T-helper 2 cell treated with Interferon-gamma antibody and Interleukin-4, amounts not matched to agents 5 μg/mL and 100 μg/mL, for 36 hours (primary cell): ENCODE measurements at regions not wholly inside any gene's neighbourhood (a gene's known extent, or its start where the extent isn't known, plus 50 kb on each side); places are given as distances from the start of the nearest gene placed in this dataset.

Experiments
- DNase-seq: peaks from one replicate; pipeline ENCODE4 v3.0.0; 2021; ENCODE audit warnings: low spot score
- H3K27ac Mint-ChIP-seq: one replicate; pipeline ENCODE4 v1.8.0; 2021; ENCODE audit warnings: mild to moderate bottlenecking, mixed read lengths
- H3K27me3 Mint-ChIP-seq: one replicate; pipeline ENCODE4 v1.8.0; 2021; ENCODE audit warnings: low read depth, mixed read lengths
- H3K36me3 Mint-ChIP-seq: one replicate; pipeline ENCODE4 v1.8.0; 2021; ENCODE audit warnings: low read depth, mixed read lengths
- H3K4me1 Mint-ChIP-seq: one replicate; pipeline ENCODE4 v1.8.0; 2021; ENCODE audit warnings: low read depth, mixed read lengths
- H3K4me3 Mint-ChIP-seq: one replicate; pipeline ENCODE4 v1.8.0; 2022; ENCODE audit warnings: mild to moderate bottlenecking, moderate library complexity, mixed read lengths
- H3K9me3 Mint-ChIP-seq: one replicate; pipeline ENCODE4 v1.8.0; 2021; ENCODE audit warnings: mixed read lengths

DNA sequence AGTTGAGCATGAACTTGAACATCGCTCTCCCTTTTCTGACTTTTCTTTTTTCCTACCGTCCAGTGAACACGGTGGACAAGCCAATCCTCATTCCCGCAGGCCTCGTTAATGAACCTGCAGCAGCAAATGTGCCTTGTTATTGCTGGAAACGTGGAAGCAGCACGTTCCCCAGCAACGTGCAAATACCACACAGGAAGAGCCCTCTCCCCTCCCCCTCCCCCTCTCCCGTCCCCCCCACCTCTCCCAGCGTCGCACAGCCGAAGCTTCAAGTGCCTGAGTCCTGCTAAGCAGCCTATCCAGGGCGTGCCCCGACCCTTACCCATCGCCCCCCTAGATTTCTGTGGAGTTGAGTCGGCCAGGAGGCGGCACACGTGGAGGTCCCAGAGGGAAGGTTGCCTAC, 219.9 kb downstream of the BCOR start:
- Mint-ChIP-seq H3K36me3 (peaks cover 3% of the 10 kb centered on the region), H3K4me3 (no peak overlapping the region), H3K27ac (no peak overlapping the region), H3K9me3 (peaks cover 7% of the 10 kb centered on the region), H3K27me3 (no peaks in the 10 kb centered on the region), H3K4me1 (peaks cover 13% of the 10 kb centered on the region)
- no peak for DNase-seq

DNA sequence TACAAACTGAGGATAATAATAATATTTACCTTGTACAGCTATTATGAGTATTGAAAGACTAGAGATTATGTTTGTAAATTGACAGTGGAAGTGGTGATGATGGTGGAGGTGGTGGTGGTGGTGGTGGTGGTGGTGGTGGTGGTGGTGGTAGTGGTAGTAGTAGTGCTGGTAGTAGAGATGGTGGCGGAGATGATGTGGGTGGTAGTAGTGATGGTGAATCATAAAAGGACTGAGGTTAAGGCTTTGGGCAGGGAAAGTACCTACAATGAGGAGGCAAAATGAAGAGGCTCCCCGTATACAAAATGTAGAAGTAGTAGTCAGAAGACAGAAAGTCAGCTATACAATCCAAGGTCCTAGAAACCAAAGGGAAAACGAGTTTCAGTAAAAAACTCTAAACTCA, 214.1 kb downstream of the BCOR start:
- H3K27ac Mint-ChIP-seq: peak overlapping the region; percentile 62
- peaks cover 16% of the 10 kb centered on the region for H3K9me3 Mint-ChIP-seq
- peak overlapping the region; percentile 26 for H3K4me3 Mint-ChIP-seq
- peaks cover 11% of the 10 kb centered on the region for H3K36me3 Mint-ChIP-seq
- H3K27me3 Mint-ChIP-seq: no peaks in the 10 kb centered on the region
- peak; percentile 54 for DNase-seq
- peaks cover 16% of the 10 kb centered on the region for H3K4me1 Mint-ChIP-seq

DNA sequence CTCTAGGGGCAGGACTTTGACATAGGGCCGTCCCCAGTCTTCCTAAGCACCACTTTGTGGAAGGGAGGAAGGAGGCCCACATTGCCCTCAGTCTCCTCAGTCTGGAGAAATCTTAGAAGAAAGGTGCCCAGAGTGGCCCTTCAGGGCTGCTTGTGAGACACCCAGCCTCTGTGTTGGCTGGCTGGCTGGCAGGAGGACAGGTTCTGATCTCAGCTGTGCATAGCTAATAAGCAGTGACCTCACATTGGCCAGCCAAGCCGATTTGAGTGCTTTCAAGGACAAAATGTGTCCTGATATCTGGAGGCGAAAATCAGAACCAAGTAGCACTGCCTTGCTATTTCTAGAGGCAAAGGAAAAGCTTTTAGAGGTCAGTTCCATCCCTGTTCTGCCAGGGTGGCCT, 211.5 kb downstream of the BCOR start:
- H3K27ac Mint-ChIP-seq: no peak overlapping the region
- H3K36me3 Mint-ChIP-seq: peaks cover 11% of the 10 kb centered on the region
- no peak overlapping the region for H3K4me3 Mint-ChIP-seq

DNA sequence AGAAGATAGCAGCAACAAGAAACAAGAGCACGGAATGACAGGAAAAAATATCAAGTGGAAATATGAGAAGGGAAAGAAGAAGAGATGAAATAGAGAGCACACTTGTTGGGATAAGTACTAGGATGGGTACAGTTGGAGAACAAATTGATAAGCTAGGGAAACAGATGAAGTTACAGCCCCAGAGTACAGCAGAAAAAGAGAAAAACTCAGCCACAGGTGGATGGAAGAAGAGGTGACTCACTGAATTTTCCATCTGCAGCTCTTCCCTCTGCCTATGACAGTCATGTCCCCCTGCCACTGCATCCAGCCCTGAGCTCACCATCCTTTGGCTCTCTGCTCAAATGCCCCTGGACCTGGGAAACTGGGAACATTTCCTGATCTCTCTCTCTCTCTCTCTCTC, 209.0 kb downstream of the BCOR start:
- Mint-ChIP-seq H3K36me3 (peaks cover 6% of the 10 kb centered on the region), H3K27ac (no peak overlapping the region), H3K9me3 (peaks cover 3% of the 10 kb centered on the region), H3K4me3 (no peak overlapping the region), H3K27me3 (no peaks in the 10 kb centered on the region), H3K4me1 (peaks cover 27% of the 10 kb centered on the region)
- no peak for DNase-seq

More for the DNA sequence above, 211.5 kb downstream of the BCOR start:
- H3K9me3 Mint-ChIP-seq: peaks cover 16% of the 10 kb centered on the region
- H3K4me1 Mint-ChIP-seq: peaks cover 18% of the 10 kb centered on the region
- H3K27me3 Mint-ChIP-seq: no peaks in the 10 kb centered on the region
- DNase-seq: no peak

DNA sequence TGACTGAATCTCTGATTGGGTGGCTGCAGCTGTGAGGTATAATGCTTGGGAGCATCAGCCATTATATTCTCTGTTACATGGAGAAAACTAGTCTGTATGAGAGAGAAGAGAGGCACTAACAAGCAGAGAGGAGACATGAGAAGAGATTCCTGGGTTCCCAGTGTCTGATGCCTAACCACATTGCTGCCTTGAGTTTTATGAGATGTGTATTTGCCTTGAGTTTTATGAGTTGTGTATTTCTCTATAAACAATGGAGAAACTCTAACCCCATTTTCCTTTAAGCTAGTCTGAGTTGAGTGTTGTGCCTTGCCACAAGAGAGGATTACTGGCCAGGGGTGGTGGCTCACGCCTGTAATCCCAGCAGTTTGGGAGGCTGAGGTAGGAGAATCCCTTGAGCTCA, 208.1 kb downstream of the BCOR start:
- no peaks in the 10 kb centered on the region for H3K36me3 Mint-ChIP-seq
- H3K27me3 Mint-ChIP-seq: no peaks in the 10 kb centered on the region

DNA sequence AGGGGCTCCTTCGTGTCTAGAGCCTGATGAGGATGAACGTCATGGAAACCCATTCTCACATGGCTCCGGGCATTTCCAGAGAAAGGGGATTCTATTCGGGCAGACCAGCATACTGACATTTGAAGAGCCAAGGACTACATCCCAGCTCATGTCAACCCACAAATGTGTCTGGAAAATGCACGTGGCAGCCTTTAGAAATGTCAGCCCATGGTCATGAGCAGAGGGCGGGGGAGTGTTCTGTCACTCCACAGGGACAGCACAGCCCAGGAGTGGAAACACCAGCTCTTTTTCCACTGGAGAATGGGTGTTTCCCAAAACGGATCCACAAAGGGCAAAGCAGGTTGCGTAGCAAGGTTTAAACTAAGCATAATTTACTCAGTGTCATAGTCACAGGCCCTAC, 207.0 kb downstream of the BCOR start:
- no peak overlapping the region for H3K27ac Mint-ChIP-seq
- no peaks in the 10 kb centered on the region for H3K9me3 Mint-ChIP-seq
- H3K27me3 Mint-ChIP-seq: no peaks in the 10 kb centered on the region
- DNase-seq: no peak
- no peak overlapping the region for H3K4me3 Mint-ChIP-seq
- H3K4me1 Mint-ChIP-seq: peaks cover 22% of the 10 kb centered on the region
- H3K36me3 Mint-ChIP-seq: no peaks in the 10 kb centered on the region

More for the DNA sequence above, 208.1 kb downstream of the BCOR start:
- H3K9me3 Mint-ChIP-seq: no peaks in the 10 kb centered on the region
- H3K4me1 Mint-ChIP-seq: peaks cover 22% of the 10 kb centered on the region
- no peak overlapping the region for H3K4me3 Mint-ChIP-seq
- no peak overlapping the region for H3K27ac Mint-ChIP-seq
- DNase-seq: no peak

DNA sequence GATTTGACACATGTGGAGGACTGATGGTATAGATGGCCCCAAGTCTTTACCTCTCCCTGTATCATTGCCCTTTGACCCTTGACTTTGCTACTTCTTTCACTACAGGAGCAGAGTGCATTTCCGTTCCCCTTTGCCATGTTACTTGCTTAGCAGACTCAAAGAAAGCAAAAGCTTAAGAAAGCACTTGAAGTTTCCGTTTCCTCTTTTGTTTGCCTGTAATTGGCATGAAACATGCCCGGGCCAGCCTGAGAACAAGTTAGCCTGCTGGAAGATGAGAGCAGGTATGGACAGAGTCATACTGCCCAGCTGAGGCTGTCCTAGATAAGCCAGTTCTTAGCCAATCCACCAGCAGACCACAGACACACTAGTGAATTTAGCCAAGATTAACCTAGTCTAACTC, 206.0 kb downstream of the BCOR start:
- Mint-ChIP-seq H3K9me3 (no peaks in the 10 kb centered on the region), H3K36me3 (no peaks in the 10 kb centered on the region), H3K4me3 (no peak overlapping the region), H3K27me3 (no peaks in the 10 kb centered on the region), H3K27ac (peak overlapping the region; percentile 74), H3K4me1 (peaks cover 22% of the 10 kb centered on the region)
- no peak for DNase-seq

DNA sequence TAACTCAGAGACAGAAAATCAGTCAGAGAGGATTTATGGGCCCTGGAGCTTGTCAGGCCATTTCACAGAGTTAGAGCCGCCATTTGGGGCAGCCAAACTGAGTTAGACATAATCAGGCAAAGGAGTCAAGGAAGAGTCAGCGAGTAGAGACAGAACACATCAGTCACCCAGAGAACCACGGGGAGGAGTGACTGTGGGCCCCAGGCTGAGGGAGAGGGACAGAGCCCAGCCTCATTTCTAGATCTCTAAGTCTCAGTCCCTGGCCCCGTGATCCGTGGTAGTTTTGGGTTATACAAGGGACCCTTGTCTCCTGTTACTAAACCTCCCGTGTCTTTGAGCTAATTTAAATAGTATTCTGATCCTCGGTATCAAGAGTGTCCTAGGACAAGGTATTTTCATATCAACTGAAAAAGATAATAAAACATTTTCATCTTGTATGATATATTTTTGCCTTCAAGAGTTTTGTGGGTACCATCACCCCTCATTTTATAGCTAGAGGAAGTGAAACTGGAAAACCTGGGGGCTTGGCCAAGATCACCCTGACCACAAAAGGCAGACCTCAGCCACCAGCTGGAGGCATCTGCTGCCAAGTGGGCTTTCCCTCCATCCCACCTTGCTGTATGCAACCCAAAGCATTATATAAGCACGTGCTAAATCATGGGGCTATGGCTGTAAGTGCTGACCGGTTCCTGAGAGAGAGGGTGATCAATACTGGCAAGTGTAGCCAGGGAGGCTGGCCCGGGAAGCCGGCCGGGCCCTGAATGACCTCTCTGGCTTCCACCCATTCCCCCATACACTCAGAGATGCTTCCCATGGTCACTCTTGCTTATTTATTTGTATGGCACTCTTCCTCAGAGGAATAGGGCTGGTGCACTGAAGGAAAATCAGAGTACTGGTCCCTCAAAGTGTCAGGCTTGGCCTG, 204.1 kb downstream of the BCOR start:
- H3K27me3 Mint-ChIP-seq: no peaks in the 10 kb centered on the region
- H3K9me3 Mint-ChIP-seq: no peaks in the 10 kb centered on the region

DNA sequence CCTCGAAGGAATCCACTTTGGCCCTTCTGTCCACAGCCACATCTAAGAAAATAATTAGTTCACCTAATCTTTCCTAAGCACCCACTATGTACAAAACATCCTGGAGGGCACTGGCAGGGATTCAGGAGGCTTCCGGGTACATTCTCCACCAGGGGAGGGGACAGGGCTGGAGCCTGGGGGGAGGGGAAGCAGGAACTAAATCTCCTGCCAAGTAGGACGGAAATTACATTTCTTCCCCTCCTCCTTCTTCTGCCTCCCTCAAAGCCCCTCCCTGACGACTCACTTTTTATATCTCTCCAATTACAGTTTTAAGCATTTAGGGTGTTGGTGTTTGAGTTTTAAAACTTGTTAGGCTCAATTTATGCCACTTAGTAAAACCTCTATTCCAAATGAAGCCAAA, 203.1 kb downstream of the BCOR start:
- DNase-seq: no peak
- no peak overlapping the region for H3K4me3 Mint-ChIP-seq
- H3K9me3 Mint-ChIP-seq: no peaks in the 10 kb centered on the region
- H3K36me3 Mint-ChIP-seq: no peaks in the 10 kb centered on the region
- H3K4me1 Mint-ChIP-seq: peaks cover 19% of the 10 kb centered on the region
- H3K27me3 Mint-ChIP-seq: no peaks in the 10 kb centered on the region
- no peak overlapping the region for H3K27ac Mint-ChIP-seq

More for the DNA sequence above, 204.1 kb downstream of the BCOR start:
- no peak for DNase-seq
- H3K27ac Mint-ChIP-seq: no peak overlapping the region
- H3K36me3 Mint-ChIP-seq: no peaks in the 10 kb centered on the region
- peaks cover 19% of the 10 kb centered on the region for H3K4me1 Mint-ChIP-seq
- no peak overlapping the region for H3K4me3 Mint-ChIP-seq

DNA sequence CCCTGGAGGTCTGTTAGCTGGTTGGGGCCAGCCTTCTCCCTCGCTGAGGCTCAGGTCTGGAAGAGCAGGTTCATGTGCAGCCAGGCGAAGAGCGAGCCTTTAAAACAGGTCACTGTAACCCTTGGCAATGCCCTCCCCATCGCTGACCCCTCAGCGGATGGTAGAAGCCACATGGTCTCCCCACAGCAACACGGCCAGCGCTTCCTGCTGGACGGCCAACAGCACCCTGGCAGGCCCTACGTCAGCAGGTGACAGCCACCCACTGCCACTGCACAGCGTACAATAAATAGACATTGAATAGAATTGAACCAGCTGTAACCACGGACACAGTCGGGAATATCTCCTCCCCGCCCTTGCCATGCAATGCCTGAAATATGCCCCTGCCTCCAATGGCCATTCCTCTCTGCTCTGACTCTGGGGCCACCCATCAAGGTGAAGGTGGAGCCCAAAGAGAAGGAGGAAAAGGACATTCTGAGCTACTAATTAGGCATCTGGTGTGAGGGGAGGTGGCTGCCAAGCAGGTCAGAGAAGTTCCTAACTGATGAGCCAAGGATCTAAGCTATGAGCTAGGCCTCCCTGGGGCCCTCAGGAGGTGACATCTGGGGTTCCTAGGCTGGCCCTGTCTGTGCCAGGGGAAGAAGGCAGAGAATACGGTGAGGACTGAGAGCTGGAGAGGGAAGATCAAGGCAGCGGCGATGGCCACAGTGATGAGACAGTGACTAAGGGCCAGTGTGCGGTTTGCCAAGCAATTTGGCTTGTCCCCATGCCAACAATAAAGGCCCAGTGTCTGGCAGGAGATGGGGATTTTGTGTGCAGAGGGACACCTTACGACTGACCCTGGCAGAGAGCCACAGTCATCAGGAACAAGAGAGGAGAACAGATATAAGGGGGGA, 202.3 kb downstream of the BCOR start:
- H3K36me3 Mint-ChIP-seq: no peaks in the 10 kb centered on the region
- no peak overlapping the region for H3K4me3 Mint-ChIP-seq

DNA sequence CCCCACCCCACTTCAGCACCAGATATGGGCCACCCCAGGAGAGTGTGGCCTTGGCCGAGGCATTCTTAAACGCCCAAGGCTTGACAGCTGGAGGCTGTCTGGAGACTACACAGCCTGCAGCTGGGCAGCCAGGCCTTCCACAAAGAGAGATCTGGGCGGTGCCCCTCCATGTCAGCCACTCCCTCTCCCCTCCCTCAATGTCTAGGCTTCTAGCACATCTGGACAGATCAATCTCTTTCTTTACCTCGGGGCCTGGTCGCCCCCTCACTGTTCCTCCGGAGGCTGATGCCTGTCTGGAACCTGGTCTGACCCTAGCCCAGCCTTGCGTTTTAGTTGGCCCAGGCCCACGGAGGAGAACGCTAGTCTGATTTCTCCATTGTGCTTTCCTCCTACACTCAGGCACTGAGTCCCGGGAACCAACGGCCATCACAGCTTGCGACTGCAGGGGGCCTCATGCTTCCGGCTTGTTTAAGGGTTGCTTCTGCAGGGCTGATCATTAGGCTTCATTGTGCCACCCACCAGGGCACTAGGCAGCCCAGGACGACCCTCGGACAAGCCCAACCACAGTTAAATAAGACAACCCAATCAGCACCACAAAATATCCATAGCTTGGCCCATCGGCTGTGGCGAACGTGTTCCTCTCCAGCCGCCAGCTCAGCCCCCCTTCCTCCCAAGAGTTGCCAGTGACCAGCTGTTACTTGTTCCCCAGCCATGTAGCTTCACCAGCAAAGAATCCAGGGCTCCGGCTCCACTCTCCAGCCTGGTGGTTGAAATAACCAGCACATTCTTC, 200.6 kb downstream of the BCOR start:
- no peak for DNase-seq
- Mint-ChIP-seq H3K4me1 (peaks cover 9% of the 10 kb centered on the region), H3K4me3 (no peak overlapping the region), H3K36me3 (no peaks in the 10 kb centered on the region), H3K9me3 (no peaks in the 10 kb centered on the region), H3K27me3 (no peaks in the 10 kb centered on the region), H3K27ac (no peak overlapping the region)

More for the DNA sequence above, 202.3 kb downstream of the BCOR start:
- DNase-seq: no peak
- no peaks in the 10 kb centered on the region for H3K9me3 Mint-ChIP-seq
- H3K27ac Mint-ChIP-seq: no peak overlapping the region
- no peaks in the 10 kb centered on the region for H3K27me3 Mint-ChIP-seq
- peaks cover 19% of the 10 kb centered on the region for H3K4me1 Mint-ChIP-seq

DNA sequence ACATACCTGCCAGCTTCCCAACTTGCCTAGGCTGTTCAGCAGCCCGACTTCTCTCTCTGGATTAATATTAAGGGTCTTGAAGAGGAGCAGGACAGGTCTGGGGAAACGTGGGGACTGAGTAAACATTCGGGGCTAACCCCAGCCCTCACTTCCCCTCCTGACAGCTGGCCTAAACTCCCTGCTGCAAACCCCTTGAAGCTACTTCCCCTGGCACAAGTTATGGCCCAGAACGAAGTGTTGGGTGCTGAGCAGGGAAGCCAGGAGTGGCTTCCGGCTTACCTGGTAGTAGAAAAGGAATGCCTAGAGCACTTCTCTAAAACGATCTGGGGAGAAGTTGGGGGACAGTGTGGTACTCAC, 200.0 kb downstream of the BCOR start:
- DNase-seq: no peak
- Mint-ChIP-seq H3K9me3 (no peaks in the 10 kb centered on the region), H3K4me3 (no peak overlapping the region), H3K4me1 (peaks cover 9% of the 10 kb centered on the region), H3K27me3 (no peaks in the 10 kb centered on the region), H3K36me3 (no peaks in the 10 kb centered on the region), H3K27ac (no peak overlapping the region)

DNA sequence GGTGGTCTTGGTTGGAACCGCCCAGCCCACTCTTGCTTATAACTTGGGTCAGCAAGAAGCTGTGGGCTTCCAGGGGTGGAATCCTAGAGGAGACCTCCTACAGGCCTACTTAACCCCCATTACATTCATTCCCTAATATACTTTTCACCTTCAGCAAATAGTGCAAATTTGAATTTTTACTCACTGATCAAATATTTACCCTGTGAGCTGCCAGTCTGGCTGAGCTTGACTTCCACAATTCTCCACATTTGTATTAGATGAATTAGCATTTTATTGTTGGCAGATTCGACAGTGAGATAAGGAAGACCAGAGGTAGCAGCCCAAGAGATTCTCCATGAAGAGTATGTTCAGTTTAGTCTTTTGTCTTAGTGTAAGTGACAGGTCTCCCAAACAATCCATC, 199.6 kb downstream of the BCOR start:
- Mint-ChIP-seq H3K9me3 (no peaks in the 10 kb centered on the region), H3K27ac (no peak overlapping the region), H3K36me3 (no peaks in the 10 kb centered on the region), H3K4me1 (peaks cover 9% of the 10 kb centered on the region), H3K4me3 (no peak overlapping the region), H3K27me3 (no peaks in the 10 kb centered on the region)
- no peak for DNase-seq
